Keratinocyte (primary cell): ENCODE measurements at regions not wholly inside any gene's neighbourhood (a gene's known extent, or its start where the extent isn't known, plus 50 kb on each side); places are given as distances from the start of the nearest gene placed in this dataset.
"Not testable (repeated sequence)": the region's sequence is repeated elsewhere in the genome, so short reads cannot be mapped to it uniquely, and the experiment has no call there.

ENCODE experiments used
- DNase-seq: peaks from one replicate; pipeline ENCODE4 v3.0.0-alpha.2; 2011; ENCODE audit warnings: low read depth, missing footprints, low spot score
- FAIRE-seq: peaks from 2 replicates; lab custom pipeline; 2011; peaks lifted over from hg19 to GRCh38; lab: Jason Lieb, UNC
- H2AFZ ChIP-seq: 2 replicates; pipeline ENCODE4 v1.6.0; 2012; ENCODE audit warnings: low read length, control low read depth, inconsistent platforms; ENCODE audit not compliant: control insufficient read depth
- H3K27ac ChIP-seq: 2 replicates; pipeline ENCODE4 v1.5.1; 2011; ENCODE audit warnings: low read length; ENCODE audit not compliant: control insufficient read depth, insufficient read depth
- H3K27me3 ChIP-seq: 3 replicates; pipeline ENCODE4 v1.6.0; 2011; ENCODE audit warnings: low read length; ENCODE audit not compliant: control insufficient read depth, insufficient read depth; ENCODE audit errors: extremely low read depth
- H3K36me3 ChIP-seq, 2 experiments: 2 replicates in 1 of 2; 3 replicates in 1 of 2; pipeline ENCODE4 v1.5.1; 2011; ENCODE audit warnings: low read length in 2 of 2, mild to moderate bottlenecking in 1 of 2; ENCODE audit not compliant: control insufficient read depth in 2 of 2, insufficient read depth in 2 of 2; ENCODE audit errors: extremely low read depth in 1 of 2
- H3K4me1 ChIP-seq: 3 replicates; pipeline ENCODE4 v1.5.1; 2011; ENCODE audit warnings: low read length; ENCODE audit not compliant: control insufficient read depth, insufficient read depth; ENCODE audit errors: extremely low read depth
- H3K4me2 ChIP-seq: 3 replicates; pipeline ENCODE4 v1.6.0; 2011; ENCODE audit warnings: low read depth, low read length; ENCODE audit not compliant: control insufficient read depth, insufficient read depth; ENCODE audit errors: extremely low read depth
- H3K4me3 ChIP-seq, 3 experiments: fragments of 200-600 bp in 1 of 3; sonication (generic) in 1 of 3; 2 replicates in 2 of 3; 3 replicates in 1 of 3; pipeline ENCODE4 v1.5.1; 2011 to 2016; ENCODE audit warnings: low read length in 3 of 3, mild to moderate bottlenecking in 3 of 3, control low read depth in 2 of 3, inconsistent platforms in 1 of 3, low read depth in 1 of 3, mixed read lengths in 1 of 3, mixed run types in 1 of 3, moderate library complexity in 1 of 3; ENCODE audit not compliant: control insufficient read depth in 2 of 3, insufficient read depth in 2 of 3; ENCODE audit errors: extremely low read depth in 1 of 3
- H3K79me2 ChIP-seq: 2 replicates; pipeline ENCODE4 v1.6.0; 2012; ENCODE audit warnings: low read length; ENCODE audit not compliant: control insufficient read depth, insufficient read depth
- H3K9ac ChIP-seq: 3 replicates; pipeline ENCODE4 v1.6.0; 2011; ENCODE audit warnings: low read length; ENCODE audit not compliant: control insufficient read depth, insufficient read depth; ENCODE audit errors: extremely low read depth
- H3K9me1 ChIP-seq: 3 replicates; pipeline ENCODE4 v1.6.0; 2011; ENCODE audit warnings: low read length; ENCODE audit not compliant: control insufficient read depth, insufficient read depth; ENCODE audit errors: extremely low read depth
- H3K9me3 ChIP-seq: 2 replicates; pipeline ENCODE4 v1.5.1; 2012; ENCODE audit warnings: low read depth, low read length; ENCODE audit not compliant: control insufficient read depth
- H4K20me1 ChIP-seq: 3 replicates; pipeline ENCODE4 v1.6.0; 2011; ENCODE audit warnings: low read length; ENCODE audit not compliant: control insufficient read depth, insufficient read depth; ENCODE audit errors: extremely low read depth
- CTCF ChIP-seq, 3 experiments: IDR thresholded peaks in 1 of 3; conservative IDR thresholded peaks in 1 of 3; optimal IDR thresholded peaks in 1 of 3; 2 replicates in 2 of 3; 3 replicates in 1 of 3; pipeline versions ENCODE3 to v1.5.1; 2011; ENCODE audit warnings: low read length in 3 of 3, mild to moderate bottlenecking in 3 of 3, moderate library complexity in 2 of 3, control low read depth in 1 of 3, inconsistent platforms in 1 of 3; ENCODE audit not compliant: insufficient read depth in 2 of 3; ENCODE audit errors: extremely low read depth in 1 of 3
- EZH2 ChIP-seq: IDR thresholded peaks from one replicate; pipeline ENCODE4 v1.6.1; 2012; ENCODE audit warnings: inconsistent platforms, mild to moderate bottlenecking, low read length, moderate library complexity
- dilution Hi-C: fragments of 300-500 bp; cut with MboI; formaldehyde crosslinking; loops from one replicate; pipeline ENCODE4 v1.7.0; 2020; ENCODE audit warnings: low sequenced_read_pairs; ENCODE audit not compliant: extremely low pct_ligation_motif_present

- Histone ChIP-seq H3K27me3 (no peaks in the 10 kb centered on the region), H4K20me1 (no peaks in the 10 kb centered on the region), H3K9me3 (no peaks in the 10 kb centered on the region), H3K27ac (no peak overlapping the region), H2AFZ (no peak overlapping the region), H3K79me2 (no peaks in the 10 kb centered on the region), H3K9ac (no peak overlapping the region), H3K4me1 (no peaks in the 10 kb centered on the region), H3K4me3 (no peak overlapping the region), H3K4me2 (no peak overlapping the region), H3K36me3 (no peaks in the 10 kb centered on the region), H3K9me1 (no peaks in the 10 kb centered on the region)
- TF ChIP-seq EZH2 = no peak
- no peak for TF ChIP-seq CTCF (optimal IDR thresholded peaks at IDR 0.05 in 1 of 3, IDR thresholded peaks at IDR 0.05 in 1 of 3, conservative IDR thresholded peaks at IDR 0.05 in 1 of 3; ENCODE audit: extremely low read depth in 1 of 3, insufficient read depth in 2 of 3, low read length in 3 of 3)
- no peak for DNase-seq
- FAIRE-seq = no peak
- dilution Hi-C loops = no loop called here
Observed at GRCh38 chr9:82883436-82883835, 179.5 kb downstream of the RASEF start.

GRCh38 chr9:82883974-82884373 lies 179.0 kb downstream of the RASEF start:
- H3K9ac ChIP-seq, H3K79me2 ChIP-seq, H3K4me3 ChIP-seq, H4K20me1 ChIP-seq, H3K4me1 ChIP-seq, H3K9me3 ChIP-seq, H3K36me3 ChIP-seq, FAIRE-seq, H3K4me2 ChIP-seq, dilution Hi-C loops, H3K27ac ChIP-seq, H3K9me1 ChIP-seq, H2AFZ ChIP-seq, H3K27me3 ChIP-seq, DNase-seq: not testable (repeated sequence)

- Histone ChIP-seq H3K4me2 (no peak overlapping the region), H3K9me3 (no peaks in the 10 kb centered on the region), H3K79me2 (no peaks in the 10 kb centered on the region), H3K27me3 (no peaks in the 10 kb centered on the region), H2AFZ (no peak overlapping the region), H3K27ac (no peak overlapping the region), H3K9me1 (no peaks in the 10 kb centered on the region), H3K36me3 (no peaks in the 10 kb centered on the region), H3K4me1 (no peaks in the 10 kb centered on the region), H3K9ac (no peak overlapping the region), H4K20me1 (no peaks in the 10 kb centered on the region), H3K4me3 (no peak overlapping the region)
- DNase-seq (no peak), FAIRE-seq (no peak)
- no peak for TF ChIP-seq EZH2
- no peak for TF ChIP-seq CTCF (optimal IDR thresholded peaks at IDR 0.05 in 1 of 3, IDR thresholded peaks at IDR 0.05 in 1 of 3, conservative IDR thresholded peaks at IDR 0.05 in 1 of 3; ENCODE audit: extremely low read depth in 1 of 3, insufficient read depth in 2 of 3, low read length in 3 of 3)
- dilution Hi-C loops = no loop called here
Observed at GRCh38 chr9:82890401-82890800, 172.5 kb downstream of the RASEF start.
